HG03045 (cell line): ENCODE measurements at regions not wholly inside any gene's neighbourhood (a gene's known extent, or its start where the extent isn't known, plus 50 kb on each side); places are given as distances from the start of the nearest gene placed in this dataset.
A peak's percentile ranks its signal among the peaks of the same experiment; 100 is the strongest.

ENCODE experiments used
- ATAC-seq: cut with Tn5 transposase; IDR thresholded peaks from one replicate; pipeline ENCODE4 v1.9.1; 2021; ENCODE audit warnings: mild to moderate bottlenecking, moderate library complexity; ENCODE audit not compliant: unreplicated experiment

DNA sequence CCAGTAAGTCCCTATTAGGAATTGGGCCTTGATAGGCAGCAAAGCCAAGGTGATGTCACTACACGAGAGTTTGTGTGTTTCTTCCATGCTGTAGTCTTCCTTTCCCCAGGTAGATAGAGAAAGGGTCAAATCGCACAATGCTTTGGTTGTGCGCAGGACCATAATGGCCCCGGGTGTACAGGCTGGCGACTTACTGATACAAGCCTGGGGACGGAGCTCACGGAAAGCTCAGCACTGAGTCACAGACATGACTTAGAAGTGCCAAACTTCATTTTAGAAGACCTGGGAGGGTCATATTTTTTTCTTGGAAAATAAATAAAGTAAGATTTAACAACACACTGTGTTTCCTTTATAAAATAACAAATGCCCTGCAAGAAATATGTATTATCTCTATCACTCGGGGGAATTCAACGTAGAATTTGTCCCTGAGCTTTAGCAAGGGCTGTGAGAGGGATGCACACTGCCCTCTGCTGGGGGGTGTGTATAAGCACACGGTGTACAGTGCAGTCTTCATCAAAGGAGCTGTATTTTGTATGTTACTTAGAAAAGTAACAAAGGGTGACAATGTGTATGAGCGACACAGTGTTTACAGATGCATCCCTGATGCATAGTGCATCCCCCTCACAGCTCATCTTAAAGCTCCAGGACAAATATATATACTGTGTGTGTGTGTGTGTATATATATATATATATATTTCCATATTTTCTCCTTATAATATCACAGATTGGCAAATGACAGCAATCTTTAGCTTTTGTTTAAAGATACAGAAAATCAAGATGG, 254.5 kb upstream of the VEGFC start:
- ATAC-seq = peak; percentile 75

GRCh38 chr4:177047851-177048174, 255.1 kb upstream of the VEGFC start:
- no peak for ATAC-seq

DNA sequence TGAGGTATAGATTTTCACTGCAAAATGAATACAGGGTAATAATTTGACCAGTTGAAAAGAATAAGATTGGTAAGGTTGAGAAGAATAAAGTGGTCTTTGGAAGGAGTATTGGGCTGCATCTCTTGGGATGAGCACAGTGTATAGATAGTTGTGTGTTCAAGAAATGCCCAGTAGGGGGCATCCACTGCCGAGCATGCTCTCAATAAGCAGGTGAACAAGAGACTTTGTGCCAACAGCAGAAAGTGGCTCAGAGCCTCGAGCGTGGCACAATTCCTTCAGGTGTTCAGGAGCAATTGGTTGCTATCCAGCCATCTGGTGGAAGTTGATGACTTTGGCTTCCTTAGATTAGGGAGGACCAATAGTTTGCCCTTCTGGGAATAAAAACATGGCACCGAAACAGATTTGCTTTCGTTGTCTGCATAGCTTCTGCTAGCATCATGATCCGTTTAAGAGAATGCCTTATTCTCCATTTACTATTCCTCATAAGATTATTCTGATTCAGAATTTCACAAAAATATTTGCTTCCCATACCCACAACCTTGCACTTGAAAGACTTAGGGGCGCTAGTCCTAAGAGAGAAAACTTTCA, 258.1 kb upstream of the NEIL3 start:
- peak; percentile 91 for ATAC-seq

DNA sequence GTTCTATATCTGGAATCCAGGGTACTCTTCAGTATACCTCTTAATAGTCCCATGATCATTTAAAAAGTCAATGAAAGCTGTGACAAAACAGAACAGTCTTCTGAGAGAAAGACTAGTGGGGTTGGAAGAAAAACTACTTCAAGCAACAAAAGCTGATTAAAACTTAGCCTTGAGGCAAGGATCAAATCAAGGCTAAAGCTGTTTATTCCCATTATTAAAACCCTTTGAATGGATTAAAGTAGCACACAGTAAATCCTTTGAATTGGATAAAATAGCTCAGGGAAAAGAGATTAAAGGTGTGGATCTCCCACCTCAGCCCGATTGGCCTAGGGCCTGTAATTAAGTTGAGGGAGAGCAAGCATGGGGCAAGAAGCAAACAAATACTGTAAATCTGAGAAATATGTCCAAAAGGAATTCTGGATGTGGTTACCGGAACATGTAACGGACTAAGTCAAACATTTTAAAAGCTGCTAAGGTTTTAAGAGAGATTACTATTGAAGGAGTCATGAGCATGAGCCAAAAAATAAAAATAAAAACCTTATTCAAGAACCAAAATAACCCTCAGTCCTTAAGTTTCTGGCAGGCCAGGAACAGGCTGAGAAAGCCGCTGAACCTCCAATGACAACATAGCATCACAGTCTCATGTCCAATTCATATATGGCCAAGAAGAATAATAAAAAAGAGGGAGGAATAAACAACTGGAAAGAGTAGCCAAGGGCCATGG, 257.3 kb upstream of the NEIL3 start:
- no peak for ATAC-seq

GRCh38 chr4:177057186-177057585, 252.5 kb upstream of the NEIL3 start:
- ATAC-seq = no peak

DNA sequence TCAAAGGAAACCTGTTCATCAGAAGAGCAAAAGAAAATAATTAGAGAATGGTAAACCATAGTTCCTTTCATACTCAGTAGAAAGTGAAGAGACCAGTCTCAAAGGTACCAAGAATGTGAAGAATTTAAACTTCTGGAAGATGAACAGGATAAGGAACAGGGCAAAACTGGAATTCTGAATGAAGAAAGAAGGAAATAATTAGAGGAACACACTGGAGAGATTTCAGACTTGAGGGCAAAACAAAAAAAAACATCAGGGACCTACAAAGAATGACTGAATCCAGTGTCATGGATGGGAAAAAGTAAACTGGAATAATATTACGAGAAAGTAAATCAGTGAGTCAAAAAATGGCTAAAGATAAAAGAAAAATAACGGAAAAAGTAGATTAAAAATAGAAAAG, 245.6 kb upstream of the NEIL3 start:
- ATAC-seq = no peak

DNA sequence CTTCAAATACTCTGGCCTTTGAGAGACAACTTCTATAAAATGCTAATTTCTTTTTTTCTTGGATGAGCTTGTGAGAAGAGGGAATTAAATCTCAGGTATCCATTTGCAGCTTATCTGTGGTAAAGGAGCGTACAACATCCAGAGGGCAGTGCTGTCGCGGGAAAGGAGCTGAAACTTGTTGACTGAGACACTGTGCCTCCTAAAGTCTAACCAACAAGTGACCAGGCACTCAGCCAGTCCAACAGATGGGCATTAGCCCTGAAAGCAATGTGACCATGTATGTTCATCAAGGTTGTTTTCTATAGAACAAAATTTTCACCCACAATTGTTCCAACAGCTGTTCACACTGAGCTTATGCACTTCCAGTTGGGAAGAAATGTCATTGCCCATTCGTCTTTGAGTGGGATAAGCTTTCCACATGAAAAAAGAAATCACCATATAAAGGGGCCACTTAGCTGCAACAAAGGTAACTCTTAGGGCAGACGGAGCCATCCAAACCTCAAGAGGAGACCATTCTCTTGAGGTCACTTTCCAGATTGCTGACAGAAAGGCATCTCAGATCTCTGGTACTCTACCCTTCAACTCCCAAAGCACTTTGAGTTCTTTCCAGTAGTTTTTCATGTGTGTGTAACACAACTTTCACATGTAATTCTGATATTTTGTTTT, 244.8 kb upstream of the NEIL3 start:
- ATAC-seq = no peak

GRCh38 chr4:177066746-177067145, 242.9 kb upstream of the NEIL3 start:
- ATAC-seq = no peak

- ATAC-seq = no peak
Measured at GRCh38 chr4:177070533-177071058, 239.1 kb upstream of the NEIL3 start.

DNA sequence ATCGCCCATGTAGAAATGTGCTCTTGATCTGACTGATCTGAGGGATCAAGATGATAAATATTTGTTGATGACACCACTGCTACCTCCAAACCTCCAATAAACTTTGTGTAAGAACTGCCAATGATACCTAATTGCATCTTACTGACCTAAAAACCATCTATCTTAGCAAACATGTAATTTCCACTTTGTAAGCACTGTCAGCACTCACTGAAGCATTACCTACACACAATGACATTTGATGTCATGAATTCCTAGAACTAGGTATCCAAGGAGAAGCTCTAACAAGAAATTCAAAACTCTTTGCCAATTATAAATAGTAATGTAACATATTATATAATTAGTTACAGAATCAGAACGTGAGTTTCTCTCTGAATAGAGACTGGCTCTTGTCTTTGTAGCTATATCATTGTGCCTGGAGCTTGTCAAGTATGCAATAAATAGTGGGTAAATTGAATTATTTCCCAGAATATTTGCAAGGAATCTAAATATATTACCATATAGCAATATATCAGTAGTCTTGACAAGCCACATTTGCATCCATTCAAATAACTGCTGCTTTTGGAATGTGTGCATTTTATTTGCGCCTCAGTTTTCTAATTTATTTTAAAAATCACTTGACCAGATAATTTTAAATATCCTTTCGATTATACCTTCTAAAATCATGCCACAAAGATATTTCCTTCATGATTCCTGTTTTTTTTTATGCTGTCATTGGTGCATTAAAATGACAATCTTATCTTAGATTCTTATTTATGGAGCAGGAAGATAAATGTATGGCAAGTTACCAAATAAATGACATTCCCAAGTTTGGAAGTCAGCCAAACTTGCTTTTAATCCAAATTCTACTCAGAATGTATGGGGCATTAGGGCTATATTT, 232.3 kb upstream of the NEIL3 start:
- no peak for ATAC-seq

DNA sequence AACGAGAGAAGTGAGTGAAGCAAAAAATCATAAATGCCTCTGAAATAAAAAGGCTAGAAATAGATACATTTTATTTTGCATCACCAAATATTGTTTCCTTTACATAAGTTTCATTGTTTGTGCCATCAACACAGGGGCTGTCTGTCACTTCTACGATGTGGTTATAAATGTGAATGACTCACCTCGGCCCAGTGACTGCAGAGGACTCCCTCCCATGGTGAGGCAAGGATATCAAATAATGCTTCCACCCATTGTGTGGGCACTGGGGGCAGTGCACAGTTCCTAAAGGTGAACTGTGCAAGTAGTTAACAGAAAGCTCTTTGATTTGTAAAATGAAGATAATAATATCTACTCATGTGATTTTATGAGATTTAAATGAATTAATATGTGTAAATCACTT, 230.3 kb upstream of the NEIL3 start:
- no peak for ATAC-seq

DNA sequence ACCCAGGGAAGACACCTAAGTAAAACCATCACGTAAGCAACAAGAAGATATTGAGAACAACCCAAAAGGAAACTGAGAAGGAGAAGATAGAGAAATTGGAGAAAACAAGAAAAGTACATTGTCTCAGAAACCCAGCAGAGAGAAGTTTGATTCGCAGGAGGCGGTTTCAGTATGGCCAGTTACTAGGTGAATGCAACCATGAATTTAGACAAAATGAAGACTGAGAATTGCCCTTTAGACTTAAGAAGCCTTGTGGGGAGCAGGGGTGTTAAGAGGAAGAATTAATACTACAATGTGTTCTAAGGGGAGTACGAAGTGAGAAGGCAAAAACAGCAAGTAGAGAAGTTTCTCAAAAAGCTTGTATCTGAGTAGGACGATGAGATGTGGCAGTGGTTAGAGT, 229.3 kb upstream of the NEIL3 start:
- ATAC-seq = no peak

DNA sequence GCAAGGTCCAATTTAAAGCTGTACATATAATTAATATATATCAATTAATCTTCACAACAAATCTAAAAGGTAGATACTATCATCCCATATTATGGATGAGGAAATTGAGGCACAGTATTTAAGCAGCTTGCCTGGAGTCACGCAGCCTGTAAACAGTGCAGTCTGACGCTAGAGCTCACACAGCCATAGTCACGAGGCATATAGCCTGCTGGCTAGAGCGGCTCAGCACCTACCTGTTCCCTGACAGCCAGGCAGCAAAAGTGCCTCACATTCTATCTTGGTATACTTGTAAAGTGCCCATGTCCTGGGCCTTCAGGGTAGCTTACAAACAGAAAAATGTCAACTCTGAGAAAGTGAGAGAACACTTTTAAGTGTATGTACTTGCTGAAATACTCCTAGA, 222.6 kb upstream of the NEIL3 start:
- no peak for ATAC-seq

GRCh38 chr4:177087499-177087898, 222.2 kb upstream of the NEIL3 start:
- ATAC-seq = no peak

DNA sequence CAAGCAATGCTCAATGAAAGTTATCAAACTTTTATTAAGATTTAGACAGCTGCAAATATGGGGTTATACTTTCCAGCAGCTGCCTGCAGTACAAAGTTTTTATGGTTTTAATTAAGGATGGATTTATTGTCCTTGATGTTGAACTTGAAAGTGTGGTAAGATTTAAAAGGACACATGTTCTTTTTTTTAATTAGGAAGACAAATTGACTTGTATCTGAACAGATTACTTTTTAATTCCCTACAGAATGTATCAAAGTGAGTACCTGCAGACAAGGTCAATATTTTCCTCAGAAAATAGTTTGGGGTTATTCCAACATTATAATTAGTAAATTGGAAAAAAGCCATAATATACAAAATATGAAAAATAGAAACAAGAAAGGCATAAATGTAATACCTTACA, 218.2 kb upstream of the NEIL3 start:
- no peak for ATAC-seq

DNA sequence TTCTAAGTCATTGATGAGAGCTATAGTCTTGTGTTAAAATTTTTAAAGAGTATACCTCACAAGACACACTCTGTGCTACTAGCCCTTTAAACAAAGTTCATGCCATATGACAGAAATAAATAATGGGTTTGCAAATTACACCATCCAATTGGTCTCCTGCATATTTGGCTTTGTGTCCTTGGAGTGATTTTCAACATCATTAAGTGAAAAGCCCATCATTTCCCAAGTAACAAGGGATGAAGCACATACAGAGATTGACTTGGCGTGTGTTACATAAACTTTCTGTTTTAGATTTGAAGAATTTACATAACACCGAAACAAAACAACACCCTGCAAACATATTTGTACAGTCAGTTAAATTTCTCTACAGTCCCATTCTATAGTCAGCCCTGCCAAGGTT, 216.9 kb upstream of the NEIL3 start:
- ATAC-seq = no peak

DNA sequence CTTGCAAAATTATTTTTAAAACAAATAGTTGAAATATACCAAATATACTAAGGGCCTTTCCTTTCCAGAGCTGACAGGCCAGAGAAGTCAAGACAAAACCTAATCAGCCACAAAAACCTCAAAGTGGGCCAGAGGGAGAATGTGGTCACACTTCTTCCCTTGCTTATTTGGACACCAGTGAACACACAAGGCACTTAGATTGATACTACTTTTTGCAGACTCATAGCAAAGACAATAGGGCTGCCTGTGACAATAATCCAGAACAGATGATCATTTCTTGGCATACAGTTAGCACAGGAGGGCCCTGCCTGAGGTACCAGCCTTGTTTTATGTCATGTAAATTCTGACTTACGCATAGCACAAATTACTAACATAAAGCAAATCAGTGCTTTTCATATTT, 215.7 kb upstream of the NEIL3 start:
- no peak for ATAC-seq

DNA sequence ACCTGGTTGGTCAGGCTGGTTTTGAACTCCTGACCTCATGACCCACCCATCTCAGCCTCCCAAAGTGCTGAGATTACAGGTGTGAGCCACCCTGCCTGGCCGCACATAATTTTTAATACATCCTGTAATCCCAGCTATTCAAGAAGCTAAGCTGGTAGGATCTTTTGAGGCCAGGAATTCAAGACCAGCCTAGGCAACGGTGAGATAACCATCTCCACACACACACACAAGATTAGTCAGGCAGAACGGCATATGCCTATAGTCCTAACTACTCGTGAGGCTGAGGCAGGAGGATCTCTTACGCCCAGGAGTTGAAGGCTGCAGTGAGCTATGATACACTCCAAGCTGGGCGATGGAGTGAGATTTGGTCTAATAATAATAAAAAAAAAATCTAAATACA, 212.4 kb upstream of the NEIL3 start:
- ATAC-seq = no peak

GRCh38 chr4:177099211-177099610, 210.5 kb upstream of the NEIL3 start:
- ATAC-seq = no peak

DNA sequence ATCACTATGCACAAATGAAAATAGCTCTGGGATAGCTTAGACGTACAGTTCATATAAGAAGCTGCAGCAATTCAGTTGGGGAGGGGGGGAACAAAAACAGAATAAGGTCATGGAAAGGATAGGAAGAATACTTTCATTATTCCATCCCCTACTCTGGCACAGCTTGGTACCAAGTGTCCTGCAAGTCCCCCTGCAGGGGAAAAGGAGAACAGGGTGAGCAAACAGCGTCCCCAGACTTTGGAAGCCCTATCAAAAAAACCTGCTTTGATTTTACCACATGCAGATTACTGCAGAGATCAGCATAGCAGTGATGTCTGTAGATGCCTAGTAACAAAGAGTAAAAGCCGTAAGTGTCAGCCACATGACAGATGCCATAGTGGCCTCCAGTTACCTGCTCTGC, 209.4 kb upstream of the NEIL3 start:
- ATAC-seq = no peak

DNA sequence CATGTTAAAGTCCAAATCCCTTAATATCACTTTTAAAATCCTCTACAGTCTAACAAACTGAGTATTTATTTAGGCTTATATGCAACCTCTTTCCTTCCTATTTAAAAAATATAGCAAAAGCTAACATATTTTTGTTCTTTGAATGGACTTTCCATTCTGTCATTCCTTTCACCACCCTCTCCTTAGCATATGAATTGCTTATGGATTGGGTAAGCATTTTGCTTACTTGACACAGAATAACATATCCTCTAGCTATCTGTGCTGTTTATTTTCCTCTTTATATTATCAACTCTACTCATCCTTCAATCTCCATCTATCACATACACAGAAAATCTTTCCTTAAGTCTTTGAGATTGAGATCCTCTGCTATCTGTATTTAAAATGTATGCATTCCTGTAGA, 206.1 kb upstream of the NEIL3 start:
- no peak for ATAC-seq
